ENCODE measurements at regions not wholly inside any gene's neighbourhood (a gene's known extent, or its start where the extent isn't known, plus 50 kb on each side); places are given as distances from the start of the nearest gene placed in this dataset.

DNA sequence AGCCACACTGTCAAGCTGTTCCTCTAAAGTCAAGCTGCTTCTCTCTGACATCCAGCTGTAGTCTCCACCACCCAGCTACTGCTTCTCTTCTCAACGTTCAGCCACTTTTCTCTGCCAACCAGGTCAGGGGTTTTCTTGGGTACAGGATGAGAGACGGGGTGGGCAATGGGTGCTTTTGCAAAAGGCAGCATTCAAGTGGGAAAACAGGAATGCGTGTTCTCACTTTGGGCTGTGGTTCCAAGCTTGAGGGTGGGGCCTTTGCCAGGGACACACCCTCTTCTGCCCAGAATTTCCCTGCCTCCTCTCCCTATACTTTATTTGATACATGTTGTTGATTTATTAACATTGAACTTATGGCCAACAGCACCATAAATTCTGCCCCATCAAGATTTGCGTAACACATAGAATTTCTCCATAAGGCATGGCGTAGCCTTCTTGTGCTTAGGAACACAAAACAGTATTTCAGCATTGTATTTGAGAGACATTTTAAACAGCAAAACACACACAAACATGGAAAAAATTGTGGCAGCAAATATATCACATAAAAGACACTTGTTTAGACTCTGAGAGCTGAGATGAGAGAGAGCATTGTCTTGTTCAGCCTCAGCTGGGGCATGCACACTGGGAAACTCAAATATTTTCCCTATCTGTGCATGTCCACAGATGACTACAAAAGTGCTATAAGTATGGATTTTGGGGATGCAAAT, 392.8 kb downstream of the SLITRK6 start:
- intact Hi-C loops (cut with DNase I; ENCODE audit: low total_unique reads) (no loop called here), in situ Hi-C loops (cut with MboI; ENCODE audit: low sequenced_read_pairs in 4 of 4) (no loop called here)
- Histone ChIP-seq H3K4me3 (no peak overlapping the region), H3K9me3 (no peaks in the 10 kb centered on the region), H3K36me3 (no peaks in the 10 kb centered on the region), H3K27me3 (no peaks in the 10 kb centered on the region), H3K27ac (no peak overlapping the region), H3K4me1 (no peaks in the 10 kb centered on the region)
- no peak for ATAC-seq
- TF ChIP-seq POLR2A (IDR thresholded peaks at IDR 0.05), result no peak
- TF ChIP-seq, protein P1, sequence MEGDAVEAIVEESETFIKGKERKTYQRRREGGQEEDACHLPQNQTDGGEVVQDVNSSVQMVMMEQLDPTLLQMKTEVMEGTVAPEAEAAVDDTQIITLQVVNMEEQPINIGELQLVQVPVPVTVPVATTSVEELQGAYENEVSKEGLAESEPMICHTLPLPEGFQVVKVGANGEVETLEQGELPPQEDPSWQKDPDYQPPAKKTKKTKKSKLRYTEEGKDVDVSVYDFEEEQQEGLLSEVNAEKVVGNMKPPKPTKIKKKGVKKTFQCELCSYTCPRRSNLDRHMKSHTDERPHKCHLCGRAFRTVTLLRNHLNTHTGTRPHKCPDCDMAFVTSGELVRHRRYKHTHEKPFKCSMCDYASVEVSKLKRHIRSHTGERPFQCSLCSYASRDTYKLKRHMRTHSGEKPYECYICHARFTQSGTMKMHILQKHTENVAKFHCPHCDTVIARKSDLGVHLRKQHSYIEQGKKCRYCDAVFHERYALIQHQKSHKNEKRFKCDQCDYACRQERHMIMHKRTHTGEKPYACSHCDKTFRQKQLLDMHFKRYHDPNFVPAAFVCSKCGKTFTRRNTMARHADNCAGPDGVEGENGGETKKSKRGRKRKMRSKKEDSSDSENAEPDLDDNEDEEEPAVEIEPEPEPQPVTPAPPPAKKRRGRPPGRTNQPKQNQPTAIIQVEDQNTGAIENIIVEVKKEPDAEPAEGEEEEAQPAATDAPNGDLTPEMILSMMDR (IDR thresholded peaks at IDR 0.05 in 4 of 5, conservative IDR thresholded peaks at IDR 0.05 in 1 of 5), result no peak
- no peak for DNase-seq

DNA sequence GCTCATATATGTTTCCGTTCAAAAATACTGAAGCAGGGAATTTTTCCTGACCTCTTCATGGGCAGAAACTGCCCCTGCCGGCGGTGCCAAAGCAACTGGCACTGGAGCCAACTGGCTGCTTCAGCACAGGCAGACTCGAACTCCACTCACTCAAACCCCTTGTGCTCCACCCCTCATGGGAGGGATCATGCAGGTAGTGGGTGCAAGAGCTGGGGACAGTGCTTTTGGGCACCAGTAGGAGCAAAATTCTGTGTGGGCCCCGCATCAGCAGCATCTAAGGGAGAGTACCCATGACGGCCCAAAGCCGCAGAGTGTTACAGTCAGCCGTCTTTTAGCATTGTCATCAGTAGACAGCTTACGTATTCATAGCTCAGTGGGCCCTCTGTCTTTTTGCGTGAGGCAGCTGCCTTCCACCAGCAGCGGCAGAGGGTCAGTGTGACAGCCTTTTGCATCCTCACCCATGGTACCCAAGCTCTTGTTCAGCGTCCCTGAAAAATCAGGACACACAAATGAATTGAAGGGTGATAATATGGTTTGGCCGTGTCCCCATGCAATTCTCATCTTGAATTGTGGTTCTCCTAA, 393.8 kb downstream of the SLITRK6 start:
- H3K27ac ChIP-seq, result no peak overlapping the region
- H3K4me3 ChIP-seq, result no peak overlapping the region
- no peaks in the 10 kb centered on the region for H3K27me3 ChIP-seq
- TF ChIP-seq, protein P1 (IDR thresholded peaks at IDR 0.05 in 4 of 5, conservative IDR thresholded peaks at IDR 0.05 in 1 of 5), result no peak
- TF ChIP-seq POLR2A (IDR thresholded peaks at IDR 0.05), result no peak
- no peaks in the 10 kb centered on the region for H3K36me3 ChIP-seq
- no peaks in the 10 kb centered on the region for H3K9me3 ChIP-seq
- DNase-seq (no peak), ATAC-seq (no peak)
- in situ Hi-C loops (cut with MboI; ENCODE audit: low sequenced_read_pairs in 4 of 4) (no loop called here), intact Hi-C loops (cut with DNase I; ENCODE audit: low total_unique reads) (no loop called here)
- H3K4me1 ChIP-seq, result no peaks in the 10 kb centered on the region

DNA sequence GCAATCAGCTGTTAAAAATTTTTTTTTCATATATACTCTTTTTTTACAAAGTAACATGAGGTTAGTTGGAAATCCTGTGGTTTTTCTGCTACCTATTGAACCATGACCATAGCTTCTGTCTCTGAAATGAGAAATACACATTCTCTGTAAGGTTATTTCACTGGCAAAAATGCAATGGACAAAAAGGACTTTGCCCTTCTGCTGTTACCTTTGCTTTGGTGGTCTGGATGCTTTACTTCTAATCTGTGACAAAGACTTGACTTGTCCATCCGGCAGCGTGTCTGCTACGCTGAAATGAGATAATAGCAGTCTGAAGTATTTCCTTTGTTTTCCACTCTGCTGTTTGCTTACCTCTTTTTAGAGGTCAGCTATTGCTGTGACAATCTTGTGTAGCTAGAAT, 412.8 kb downstream of the SLITRK6 start:
- no peak overlapping the region for H3K4me3 ChIP-seq
- DNase-seq (no peak), ATAC-seq (no peak)
- no peaks in the 10 kb centered on the region for H3K9me3 ChIP-seq
- in situ Hi-C loops (cut with MboI; ENCODE audit: low sequenced_read_pairs in 4 of 4), result no loop called here
- H3K36me3 ChIP-seq, result no peaks in the 10 kb centered on the region
- H3K27ac ChIP-seq, result no peak overlapping the region
- H3K4me1 ChIP-seq, result no peaks in the 10 kb centered on the region
- TF ChIP-seq, protein P1 (IDR thresholded peaks at IDR 0.05 in 4 of 5, conservative IDR thresholded peaks at IDR 0.05 in 1 of 5), result no peak
- no peak for TF ChIP-seq POLR2A (IDR thresholded peaks at IDR 0.05)
- intact Hi-C loops (cut with DNase I; ENCODE audit: low total_unique reads), result no loop called here
- H3K27me3 ChIP-seq, result no peaks in the 10 kb centered on the region

DNA sequence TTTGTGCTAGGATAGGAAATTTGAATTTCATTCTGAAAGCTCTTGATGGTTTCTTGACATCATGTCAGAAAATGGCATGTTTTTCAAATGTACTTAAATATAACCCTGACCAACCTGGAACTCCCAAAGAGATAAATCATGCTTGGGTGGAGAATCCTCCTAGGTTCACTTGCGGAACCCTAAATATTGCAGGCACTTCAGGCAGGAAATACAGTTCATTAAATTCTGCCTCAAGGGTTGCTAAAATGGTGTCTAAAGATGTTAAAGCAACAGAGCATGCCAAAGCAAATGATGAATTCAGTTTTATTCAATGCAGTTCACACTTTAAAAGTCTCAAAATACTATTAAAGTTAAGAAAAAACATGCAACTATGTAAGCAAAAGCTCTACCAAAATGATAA, 415.9 kb downstream of the SLITRK6 start:
- no peak for ATAC-seq
- no peaks in the 10 kb centered on the region for H3K36me3 ChIP-seq
- no peaks in the 10 kb centered on the region for H3K9me3 ChIP-seq
- no peak overlapping the region for H3K4me3 ChIP-seq
- TF ChIP-seq, protein P1 (IDR thresholded peaks at IDR 0.05 in 4 of 5, conservative IDR thresholded peaks at IDR 0.05 in 1 of 5), result no peak
- TF ChIP-seq POLR2A (IDR thresholded peaks at IDR 0.05), result no peak
- no peak overlapping the region for H3K27ac ChIP-seq
- in situ Hi-C loops (cut with MboI; ENCODE audit: low sequenced_read_pairs in 4 of 4) (no loop called here), intact Hi-C loops (cut with DNase I; ENCODE audit: low total_unique reads) (no loop called here)
- H3K4me1 ChIP-seq, result no peaks in the 10 kb centered on the region
- DNase-seq, result no peak
- no peaks in the 10 kb centered on the region for H3K27me3 ChIP-seq
